T-cell (primary cell): ENCODE measurements at regions not wholly inside any gene's neighbourhood (a gene's known extent, or its start where the extent isn't known, plus 50 kb on each side); places are given as distances from the start of the nearest gene placed in this dataset.

Source experiments
- ATAC-seq, 4 experiments: fragments of 200-7000 bp in 3 of 4; fragments of 150-1000 bp in 1 of 4; cut with Tn5 transposase; replicated peaks in 1 of 4; 1 replicate in 3 of 4; 2 replicates in 1 of 4; pipeline ENCODE4 v1.10.0; 2021; ENCODE audit warnings: moderate library complexity in 3 of 4, mild to moderate bottlenecking in 2 of 4, moderate number of reproducible peaks in 1 of 4
- CTCF ChIA-PET, 2 donors: fragments of 300-600 bp; sonication (Branson Sonifier 250); formaldehyde crosslinking; loops; one replicate each; lab custom pipeline; 2022; ENCODE audit warnings: antibody characterized with exemption in 2 of 2; lab: Charles Lee
- POLR2A ChIA-PET, 2 donors: fragments of 300-600 bp; sonication (Branson Sonifier 250); formaldehyde crosslinking; loops; one replicate each; lab custom pipeline; 2022; ENCODE audit warnings: antibody characterized with exemption in 2 of 2; lab: Charles Lee
- DNase-seq, 35 experiments: peaks; one replicate each; pipeline versions ENCODE4 v3.0.0 to v3.0.0-alpha.2; 2013 to 2023
- H3K27ac ChIP-seq: one replicate; pipeline ENCODE4 v1.5.1; 2013; ENCODE audit warnings: low read length
- H3K27me3 ChIP-seq, 2 experiments: replicated peaks in 1 of 2; 1 replicate in 1 of 2; 2 replicates in 1 of 2; pipeline versions ENCODE4 v1.6.1 to v1.7.0; 2013; ENCODE audit warnings: low read length in 1 of 2, mixed read lengths in 1 of 2; ENCODE audit not compliant: control insufficient read depth in 2 of 2, insufficient read depth in 2 of 2; ENCODE audit errors: extremely low read depth in 1 of 2
- H3K36me3 ChIP-seq, 2 donors: 1 replicate in 1 of 2; 2 replicates in 1 of 2; pipeline versions ENCODE4 v1.6.1 to v1.7.0; 2013; ENCODE audit warnings: low read length in 1 of 2; ENCODE audit not compliant: control insufficient read depth in 2 of 2, insufficient read depth in 1 of 2; ENCODE audit errors: extremely low read depth in 1 of 2
- H3K4me1 ChIP-seq, 2 experiments: 1 replicate in 1 of 2; 2 replicates in 1 of 2; pipeline versions ENCODE4 v1.6.1 to v1.7.0; 2013; ENCODE audit warnings: low read length in 2 of 2, mixed read lengths in 1 of 2; ENCODE audit not compliant: insufficient read depth in 2 of 2, control insufficient read depth in 1 of 2; ENCODE audit errors: extremely low read depth in 1 of 2
- H3K4me3 ChIP-seq, 2 donors: 1 replicate in 1 of 2; 2 replicates in 1 of 2; pipeline versions ENCODE4 v1.5.1 to v1.7.0; 2013; ENCODE audit warnings: mild to moderate bottlenecking in 2 of 2, low read length in 1 of 2, moderate library complexity in 1 of 2; ENCODE audit not compliant: control insufficient read depth in 1 of 2; ENCODE audit errors: extremely low read depth in 1 of 2
- H3K9me3 ChIP-seq: 2 replicates; pipeline ENCODE4 v1.7.0; 2013
- H3K27ac Mint-ChIP-seq, 2 donors: one replicate each; pipeline ENCODE4 v1.8.0; 2020 to 2021; ENCODE audit warnings: mild to moderate bottlenecking in 2 of 2, mixed read lengths in 2 of 2
- H3K27me3 Mint-ChIP-seq, 2 donors: one replicate each; pipeline ENCODE4 v1.8.0; 2021 to 2022; ENCODE audit warnings: mixed read lengths in 2 of 2
- H3K36me3 Mint-ChIP-seq: one replicate; pipeline ENCODE4 v1.8.0; 2021; ENCODE audit warnings: mixed read lengths
- H3K4me1 Mint-ChIP-seq, 3 donors: one replicate each; pipeline ENCODE4 v1.8.0; 2020 to 2022; ENCODE audit warnings: mixed read lengths in 3 of 3, mild to moderate bottlenecking in 1 of 3
- H3K4me3 Mint-ChIP-seq, 3 donors: one replicate each; pipeline ENCODE4 v1.8.0; 2020 to 2022; ENCODE audit warnings: mild to moderate bottlenecking in 3 of 3, mixed read lengths in 3 of 3, moderate library complexity in 3 of 3
- H3K9me3 Mint-ChIP-seq, 3 donors: one replicate each; pipeline ENCODE4 v1.8.0; 2020 to 2022; ENCODE audit warnings: mixed read lengths in 3 of 3
- WGBS: methylation state at CpG from one replicate; pipeline ENCODE4 v1.1.5; 2013; ENCODE audit warnings: missing lambda C conversion rate; ENCODE audit not compliant: insufficient coverage; 5-methylcytosine and 5-hydroxymethylcytosine counted together

DNA sequence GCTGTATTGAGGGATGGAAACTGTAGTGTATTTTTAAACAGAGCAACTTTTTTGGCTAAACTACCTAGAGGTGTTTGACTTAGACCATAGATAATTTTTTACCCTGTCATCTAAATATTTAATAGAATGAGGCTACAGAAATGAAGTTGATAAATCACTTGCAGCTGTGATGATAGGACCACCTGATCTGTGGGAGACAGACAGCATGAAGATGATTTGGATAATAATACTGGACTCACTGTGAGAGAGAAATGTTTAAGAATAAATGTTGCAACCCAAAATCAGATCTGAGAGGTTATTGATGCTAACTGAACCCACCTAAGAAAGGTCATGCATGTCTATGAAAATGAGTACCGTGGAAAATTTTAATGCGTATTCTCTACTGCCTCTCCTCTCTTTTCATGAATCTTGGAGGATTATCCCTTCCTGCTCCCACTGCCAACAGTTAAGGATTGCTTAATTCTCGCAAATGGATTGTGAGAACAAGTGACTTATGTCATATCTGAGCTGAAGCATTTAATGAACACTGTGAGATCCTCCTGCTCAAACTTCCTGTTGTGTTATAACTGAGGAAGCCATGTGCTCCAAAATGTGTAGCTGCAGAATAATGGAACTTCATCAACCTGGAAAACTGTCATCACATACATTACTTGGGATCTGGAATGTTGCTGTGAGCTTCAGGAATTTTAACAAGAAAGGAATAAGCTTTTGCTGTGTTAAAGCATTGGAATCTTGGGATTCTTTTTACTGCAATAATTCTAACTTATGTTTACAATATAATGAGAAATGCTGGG is 617.9 kb upstream of the CDH18 start:
- Mint-ChIP-seq H3K27me3 (no peaks in the 10 kb centered on the region), H3K9me3 (peaks cover 13 to 35% (median 20%) of the 10 kb centered on the region in 3 donors), H3K36me3 (no peaks in the 10 kb centered on the region), H3K4me3 (no peak overlapping the region), H3K27ac (no peak overlapping the region), H3K4me1 (no peaks in the 10 kb centered on the region)
- 67% methylated on average over 1 of the region's 3 CpGs for WGBS
- H3K27me3 ChIP-seq: no peaks in the 10 kb centered on the region
- POLR2A ChIA-PET: no interaction called here
- CTCF ChIA-PET: no interaction called here
- H3K4me1 ChIP-seq: no peaks in the 10 kb centered on the region
- H3K9me3 ChIP-seq: no peaks in the 10 kb centered on the region
- no peaks in the 10 kb centered on the region for H3K36me3 ChIP-seq
- H3K4me3 ChIP-seq: no peak overlapping the region
- no peak for DNase-seq
- ATAC-seq: no peak
- H3K27ac ChIP-seq: no peak overlapping the region

DNA sequence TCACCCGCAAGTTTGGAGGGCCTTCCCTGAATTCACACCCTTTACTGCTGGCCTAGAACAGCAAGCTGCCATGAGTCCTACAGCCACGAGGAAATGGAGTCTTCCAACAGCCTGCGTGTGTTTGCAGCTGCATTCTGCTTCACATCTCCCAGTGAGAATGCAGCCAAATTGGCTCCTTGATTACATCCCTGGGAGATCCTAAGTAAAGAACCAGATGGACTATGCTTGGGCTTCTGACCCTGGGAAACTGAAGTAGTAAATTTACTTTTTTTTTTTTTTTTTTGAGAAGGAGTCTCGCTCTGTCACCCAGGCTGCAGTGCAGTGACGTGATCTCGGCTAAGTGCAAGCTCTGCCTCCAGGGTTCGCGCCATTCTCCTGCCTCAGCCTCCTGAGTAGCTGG is 617.0 kb upstream of the CDH18 start:
- Mint-ChIP-seq H3K27me3 (no peaks in the 10 kb centered on the region), H3K4me3 (no peak overlapping the region), H3K36me3 (no peaks in the 10 kb centered on the region), H3K9me3 (peaks cover 13 to 35% (median 20%) of the 10 kb centered on the region in 3 donors), H3K27ac (no peak overlapping the region), H3K4me1 (no peaks in the 10 kb centered on the region)
- Histone ChIP-seq H3K36me3 (no peaks in the 10 kb centered on the region), H3K27ac (no peak overlapping the region), H3K4me1 (no peaks in the 10 kb centered on the region), H3K9me3 (no peaks in the 10 kb centered on the region), H3K4me3 (no peak overlapping the region), H3K27me3 (no peaks in the 10 kb centered on the region)
- CTCF ChIA-PET: no interaction called here
- 78% methylated on average over 8 of the region's 8 CpGs for WGBS
- no peak for ATAC-seq
- DNase-seq: no peak
- POLR2A ChIA-PET: no interaction called here

DNA sequence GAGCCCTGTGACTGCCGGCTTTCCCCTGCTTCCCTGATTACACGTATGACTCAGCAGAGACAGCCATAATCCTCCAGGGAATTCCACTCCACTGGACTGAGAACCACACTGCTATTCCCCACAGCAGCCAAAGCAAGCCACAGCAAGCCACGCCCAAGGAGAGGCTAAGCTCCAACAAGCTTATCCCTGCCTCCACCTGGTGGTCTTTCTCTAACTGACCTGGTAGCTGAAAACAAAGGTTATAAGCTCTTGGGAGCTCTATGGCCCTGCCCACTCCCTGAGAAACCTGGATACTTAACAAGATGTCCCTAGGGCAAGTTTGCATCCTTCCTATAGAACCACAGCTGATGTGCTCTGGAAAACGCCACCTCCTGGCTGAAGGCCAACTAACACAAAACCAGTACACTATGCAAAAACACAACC is 613.7 kb upstream of the CDH18 start:
- ATAC-seq (no peak), DNase-seq (no peak)
- Histone ChIP-seq H3K9me3 (no peaks in the 10 kb centered on the region), H3K4me3 (no peak overlapping the region), H3K27ac (no peak overlapping the region), H3K27me3 (no peaks in the 10 kb centered on the region), H3K36me3 (no peaks in the 10 kb centered on the region), H3K4me1 (no peaks in the 10 kb centered on the region)
- Mint-ChIP-seq H3K27ac (no peak overlapping the region), H3K9me3 (peaks cover 11 to 32% (median 25%) of the 10 kb centered on the region in 3 donors), H3K4me3 (no peak overlapping the region), H3K4me1 (no peaks in the 10 kb centered on the region), H3K27me3 (no peaks in the 10 kb centered on the region), H3K36me3 (no peaks in the 10 kb centered on the region)
- ChIA-PET POLR2A (no interaction called here), CTCF (no interaction called here)
- WGBS: 79% methylated on average over 2 of the region's 4 CpGs

DNA sequence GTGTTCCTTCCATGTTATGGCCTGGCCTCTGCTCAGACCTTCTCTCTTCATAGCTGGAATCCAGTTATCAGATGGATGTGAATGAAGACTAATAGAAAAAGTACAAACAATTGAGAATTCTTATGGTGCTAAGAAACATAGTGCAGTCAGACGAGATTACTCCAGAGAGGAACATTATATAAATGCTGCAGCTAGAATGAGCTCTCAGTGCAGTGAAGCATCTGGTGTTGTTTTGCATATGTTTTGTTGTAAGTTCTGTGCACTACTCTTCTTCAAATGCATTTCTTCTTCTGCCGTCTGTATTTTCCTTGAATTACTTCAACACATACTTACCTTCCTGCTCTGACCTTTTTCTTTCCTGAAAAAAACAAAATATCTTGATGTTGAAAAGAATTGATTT is 602.4 kb upstream of the CDH18 start:
- no peaks in the 10 kb centered on the region for H3K36me3 ChIP-seq
- H3K27ac Mint-ChIP-seq: no peak overlapping the region
- no peaks in the 10 kb centered on the region for H3K36me3 Mint-ChIP-seq
- H3K27me3 ChIP-seq: no peaks in the 10 kb centered on the region
- CTCF ChIA-PET: no interaction called here
- peaks cover 6 to 9% (median 7%) of the 10 kb centered on the region in 3 donors for H3K9me3 Mint-ChIP-seq
- H3K4me1 ChIP-seq: no peaks in the 10 kb centered on the region
- ATAC-seq (no peak), DNase-seq (no peak)
- no peaks in the 10 kb centered on the region for H3K27me3 Mint-ChIP-seq
- no peaks in the 10 kb centered on the region for H3K9me3 ChIP-seq
- no CpG with 5 or more reads among the region's 2 CpGs for WGBS
- no peaks in the 10 kb centered on the region for H3K4me1 Mint-ChIP-seq
- no peak overlapping the region for H3K4me3 ChIP-seq
- no peak overlapping the region for H3K4me3 Mint-ChIP-seq
- POLR2A ChIA-PET: no interaction called here
- no peak overlapping the region for H3K27ac ChIP-seq

DNA sequence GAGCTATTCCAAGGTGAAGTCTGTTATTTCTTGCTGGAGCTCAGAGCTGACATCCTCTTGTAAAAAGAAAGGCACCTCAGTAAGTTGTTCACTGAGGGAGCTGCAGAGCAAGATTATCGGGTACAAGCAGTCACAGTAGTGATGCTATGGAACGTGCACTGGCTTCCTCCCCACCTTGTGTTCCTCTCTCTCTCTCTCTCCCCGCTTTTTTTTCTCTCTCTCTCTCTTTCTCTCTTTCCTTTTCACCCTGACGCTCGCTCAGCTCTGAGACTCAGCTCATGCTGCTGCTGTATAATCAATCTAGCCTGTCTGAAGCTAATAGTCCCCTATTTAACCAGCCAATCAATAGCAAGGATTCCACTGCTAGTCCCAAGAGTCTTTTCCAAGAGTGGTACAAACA is 587.6 kb upstream of the CDH18 start:
- WGBS: 20% methylated on average over 5 of the region's 5 CpGs
- ATAC-seq (no peak), DNase-seq (no peak)
- Mint-ChIP-seq H3K4me1 (no peaks in the 10 kb centered on the region), H3K27me3 (no peaks in the 10 kb centered on the region), H3K27ac (no peak overlapping the region), H3K36me3 (no peaks in the 10 kb centered on the region), H3K4me3 (no peak overlapping the region), H3K9me3 (peaks cover 8 to 30% (median 12%) of the 10 kb centered on the region in 3 donors)
- Histone ChIP-seq H3K36me3 (no peaks in the 10 kb centered on the region), H3K4me3 (no peak overlapping the region), H3K4me1 (no peaks in the 10 kb centered on the region), H3K27me3 (no peaks in the 10 kb centered on the region), H3K9me3 (no peaks in the 10 kb centered on the region), H3K27ac (no peak overlapping the region)
- POLR2A ChIA-PET: no interaction called here
- CTCF ChIA-PET: no interaction called here

DNA sequence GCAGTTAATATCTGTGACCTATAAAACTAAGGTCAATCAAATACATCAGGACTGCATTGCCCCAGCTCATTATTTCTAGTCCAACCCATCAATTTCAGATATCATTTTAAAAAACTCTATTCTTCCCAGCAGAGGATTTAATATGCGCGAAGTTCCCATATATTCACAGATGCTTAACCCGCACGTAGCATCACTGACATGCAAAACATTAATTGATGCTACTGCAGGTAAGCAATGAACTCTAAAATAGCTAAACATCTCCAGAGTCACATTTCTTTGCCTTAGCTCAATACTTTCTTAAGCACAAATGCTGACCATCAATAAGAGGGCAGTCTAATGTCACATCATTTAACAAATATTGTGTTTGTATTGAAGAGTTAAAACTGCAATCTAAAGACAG is 586.6 kb upstream of the CDH18 start:
- 90% methylated on average over 4 of the region's 4 CpGs for WGBS
- Mint-ChIP-seq H3K4me3 (no peak overlapping the region), H3K27ac (no peak overlapping the region), H3K27me3 (no peaks in the 10 kb centered on the region), H3K4me1 (no peaks in the 10 kb centered on the region), H3K9me3 (peaks cover 6 to 23% (median 12%) of the 10 kb centered on the region in 3 donors), H3K36me3 (no peaks in the 10 kb centered on the region)
- ChIA-PET POLR2A (no interaction called here), CTCF (interaction anchor here in 1 of 2 donors (0.7 kb wide), 1 partner anchor 897 kb away, joined by 3 read pairs; no protein-coding TSS in a partner anchor)
- no peaks in the 10 kb centered on the region for H3K4me1 ChIP-seq
- no peak overlapping the region for H3K4me3 ChIP-seq
- ATAC-seq (no peak), DNase-seq (no peak)
- no peaks in the 10 kb centered on the region for H3K27me3 ChIP-seq
- no peaks in the 10 kb centered on the region for H3K36me3 ChIP-seq
- no peaks in the 10 kb centered on the region for H3K9me3 ChIP-seq
- no peak overlapping the region for H3K27ac ChIP-seq
